COR-L47 (cell line): ENCODE measurements at regions not wholly inside any gene's neighbourhood (a gene's known extent, or its start where the extent isn't known, plus 50 kb on each side); places are given as distances from the start of the nearest gene placed in this dataset.

Experiments used
- DNase-seq: peaks from one replicate; lab custom pipeline; 2025; lab: John Stamatoyannopoulos, UW

DNA sequence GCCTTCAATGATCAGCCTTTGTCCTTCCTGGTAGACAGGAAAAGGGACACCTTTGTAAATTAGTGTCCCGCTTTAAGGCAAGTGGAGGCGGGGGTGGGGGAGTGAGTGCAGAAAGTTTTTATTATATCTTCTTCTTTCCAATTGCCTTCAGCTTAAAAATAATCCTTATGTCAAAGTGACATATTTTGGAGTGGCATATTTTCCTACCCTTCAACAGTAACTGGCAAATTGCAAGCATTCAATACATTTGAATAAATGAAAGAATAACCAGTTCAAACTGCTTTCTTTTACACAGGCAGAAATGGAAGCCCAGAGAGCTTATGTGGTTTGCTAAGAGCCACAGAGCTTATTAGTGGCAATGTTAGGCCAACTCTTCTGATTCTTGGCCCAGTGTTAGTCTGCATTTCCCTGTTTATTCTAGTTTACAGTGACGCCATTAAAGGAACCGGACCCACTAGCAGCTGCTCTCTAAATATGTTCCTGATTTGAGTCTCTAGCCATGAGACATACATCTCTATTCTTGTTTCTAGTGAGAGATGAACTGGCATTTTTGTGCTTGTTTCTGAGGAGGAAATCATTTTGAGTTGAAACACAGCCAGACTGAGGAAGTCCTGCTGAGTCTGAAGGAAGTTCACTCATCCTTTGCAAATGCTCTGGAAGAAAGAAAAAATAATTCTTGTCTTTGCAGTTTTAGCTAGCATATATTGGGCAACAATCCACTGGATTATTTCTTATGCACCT, 468.7 kb downstream of the NOVA1 start:
- no peak for DNase-seq

DNA sequence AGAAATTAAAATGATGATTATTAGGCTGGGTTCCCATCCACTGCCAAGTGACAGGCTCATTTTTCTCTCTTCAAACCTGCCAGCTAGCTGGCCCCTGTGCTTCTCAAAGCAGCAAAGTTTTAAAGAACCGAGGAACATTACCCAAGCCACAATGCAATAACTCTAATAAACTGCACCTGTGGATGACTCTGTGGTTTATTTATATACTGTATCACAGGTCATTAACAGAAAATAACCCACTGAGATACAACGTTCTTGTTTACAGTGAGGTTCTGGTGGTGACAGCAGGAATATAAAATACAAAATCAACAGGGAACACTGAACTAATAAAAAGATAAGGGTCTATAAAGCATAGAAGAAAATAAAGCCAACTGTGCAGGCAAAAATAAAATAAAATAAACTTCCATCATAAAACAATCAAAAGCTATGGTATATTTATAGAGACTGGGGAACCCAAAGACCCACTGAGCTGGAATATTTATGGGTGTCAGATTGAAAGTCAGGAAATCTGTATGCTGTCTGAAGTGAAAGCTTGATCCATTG, 472.9 kb downstream of the NOVA1 start:
- DNase-seq, result no peak

DNA sequence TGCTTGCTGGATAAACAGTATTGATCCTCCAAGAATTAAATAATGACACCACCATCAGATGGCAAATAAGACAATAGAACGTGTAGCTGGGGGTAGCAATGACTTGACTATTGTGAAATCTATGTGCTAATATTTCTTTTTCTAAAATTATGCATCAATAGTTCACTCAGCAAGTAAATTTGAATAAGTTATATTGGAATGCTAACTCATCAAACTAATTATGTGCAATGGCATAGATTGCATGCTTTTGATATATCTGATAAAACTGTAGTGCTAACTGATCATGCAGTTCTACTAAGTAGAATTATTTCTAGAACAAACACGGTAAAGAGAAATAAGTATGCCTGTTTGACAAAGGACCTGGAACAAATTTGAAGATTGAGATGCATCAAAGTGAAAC, 474.4 kb downstream of the NOVA1 start:
- no peak for DNase-seq

DNA sequence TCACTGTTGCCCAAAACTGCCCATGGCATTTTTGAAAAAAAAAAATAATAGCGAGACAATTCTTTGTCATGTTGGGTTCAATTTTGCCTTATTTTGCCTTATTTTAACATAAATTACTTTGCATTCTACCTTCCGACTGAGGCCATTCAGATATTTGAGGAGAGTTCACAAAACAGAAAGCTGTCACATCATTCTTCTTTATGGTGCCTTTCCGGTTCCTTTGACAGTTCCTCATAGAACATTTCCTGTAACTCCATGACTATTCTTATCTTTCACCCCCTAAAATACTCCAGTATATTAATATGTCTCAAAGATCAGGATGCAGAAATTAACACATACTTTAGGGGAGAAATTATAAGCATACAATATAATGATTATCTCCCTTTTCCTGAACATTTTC, 476.7 kb downstream of the NOVA1 start:
- DNase-seq, result no peak

DNA sequence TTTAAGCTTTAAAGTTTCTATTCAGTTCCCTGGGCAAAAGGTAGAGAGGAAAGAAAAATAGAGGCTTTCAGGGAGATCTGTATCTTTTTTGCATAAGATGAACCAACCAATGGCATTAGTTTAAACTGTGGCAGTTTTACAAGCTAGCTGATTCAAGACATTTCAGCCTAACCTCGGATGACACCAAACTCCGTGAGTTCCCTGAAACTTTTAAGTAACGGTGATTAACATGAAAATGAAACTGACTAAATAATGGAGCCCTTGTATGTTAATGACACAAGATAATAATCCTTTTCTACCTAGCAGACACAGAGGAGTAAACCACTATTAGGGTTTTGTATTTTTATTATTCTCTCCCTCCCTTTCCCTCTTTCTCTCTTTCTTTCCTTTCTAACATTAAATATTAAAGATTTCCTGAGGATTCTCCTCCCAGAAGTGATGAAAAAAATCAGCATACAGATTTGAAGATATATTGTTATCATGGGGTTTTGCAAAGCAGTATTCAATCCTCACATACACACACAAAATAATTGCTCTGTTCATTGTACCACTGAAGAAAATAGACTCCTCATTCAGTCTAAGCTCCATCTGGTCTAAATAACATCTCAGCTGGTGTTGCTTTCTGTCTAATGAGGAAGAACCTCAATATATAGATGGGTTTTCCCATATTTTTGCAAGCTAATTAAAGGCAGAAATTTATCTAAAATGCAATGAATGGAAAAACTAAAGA, 483.8 kb downstream of the NOVA1 start:
- no peak for DNase-seq

DNA sequence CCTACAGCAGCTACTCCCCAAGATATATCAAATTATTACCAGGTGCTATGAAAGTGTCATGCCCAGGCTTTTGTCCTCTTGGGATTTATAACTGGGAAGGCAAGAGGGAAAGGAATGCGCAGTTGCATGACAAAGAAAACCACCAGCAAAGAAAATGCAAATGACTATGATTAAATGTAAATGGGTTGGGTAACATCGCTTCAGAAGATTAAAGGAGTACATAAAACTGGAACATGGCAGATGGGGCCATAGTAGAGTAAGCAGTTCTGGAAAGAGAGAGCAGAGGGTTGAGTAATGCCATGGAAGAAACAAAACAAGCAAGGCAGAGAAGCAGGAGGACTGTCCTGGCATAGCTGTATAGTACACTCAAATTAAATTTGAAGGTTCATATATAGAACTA, 493.1 kb downstream of the NOVA1 start:
- no peak for DNase-seq

DNA sequence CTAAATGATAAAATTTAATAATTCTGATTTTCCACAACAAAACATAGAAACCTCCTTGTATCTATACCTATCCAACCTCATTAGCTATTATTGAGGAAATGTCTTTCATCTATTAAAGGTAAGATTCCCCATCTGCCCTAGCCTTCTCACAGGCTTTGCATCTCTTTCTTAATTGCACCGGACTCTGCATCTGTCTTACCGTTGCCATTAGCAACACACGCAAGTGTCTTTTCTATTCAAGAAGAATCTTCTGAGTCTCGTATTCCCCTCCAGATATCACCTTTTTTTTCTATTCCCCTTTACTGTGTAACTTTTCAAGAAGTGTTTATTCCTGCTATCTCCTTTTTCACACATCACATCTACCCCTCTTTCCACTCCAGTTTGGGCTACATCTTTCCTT, 500.0 kb downstream of the NOVA1 start:
- DNase-seq, result no peak

DNA sequence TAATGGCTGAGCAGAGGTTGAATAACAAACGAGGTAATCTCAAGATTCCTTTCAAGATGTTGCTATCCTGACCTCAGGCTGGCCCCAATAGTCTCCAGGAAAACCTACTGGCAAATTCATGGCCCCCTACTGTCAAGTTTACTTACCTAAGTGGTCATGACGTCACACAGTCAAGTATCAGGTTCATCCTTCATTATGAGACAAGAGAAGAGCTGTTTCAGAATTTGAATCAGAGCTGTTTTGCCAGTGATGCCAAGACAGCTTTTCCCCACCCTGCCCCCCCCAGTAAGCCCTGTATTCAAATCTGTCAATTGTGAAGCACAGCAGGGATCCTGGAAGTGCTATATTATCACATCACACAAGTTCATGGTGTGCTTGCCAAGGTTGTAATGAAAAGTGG, 509.6 kb downstream of the NOVA1 start:
- DNase-seq, result no peak

DNA sequence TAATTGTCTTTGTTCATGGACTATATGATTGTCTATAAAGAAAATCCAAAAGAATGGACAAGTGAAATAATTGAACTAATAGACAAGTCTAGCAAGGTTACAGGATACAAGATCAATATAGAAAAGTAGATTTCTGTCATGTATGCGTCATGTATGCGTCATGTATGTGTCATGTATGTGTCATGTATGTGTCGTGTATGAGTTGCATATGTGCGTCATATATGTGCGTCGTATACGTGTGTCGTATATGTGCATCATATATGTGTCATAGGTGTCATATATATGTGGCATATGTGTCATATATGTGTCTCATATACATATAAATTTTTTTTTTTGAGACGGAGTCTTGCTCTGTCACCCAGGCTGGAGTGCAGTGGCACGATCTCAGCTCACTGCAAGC, 516.8 kb downstream of the NOVA1 start:
- no peak for DNase-seq

DNA sequence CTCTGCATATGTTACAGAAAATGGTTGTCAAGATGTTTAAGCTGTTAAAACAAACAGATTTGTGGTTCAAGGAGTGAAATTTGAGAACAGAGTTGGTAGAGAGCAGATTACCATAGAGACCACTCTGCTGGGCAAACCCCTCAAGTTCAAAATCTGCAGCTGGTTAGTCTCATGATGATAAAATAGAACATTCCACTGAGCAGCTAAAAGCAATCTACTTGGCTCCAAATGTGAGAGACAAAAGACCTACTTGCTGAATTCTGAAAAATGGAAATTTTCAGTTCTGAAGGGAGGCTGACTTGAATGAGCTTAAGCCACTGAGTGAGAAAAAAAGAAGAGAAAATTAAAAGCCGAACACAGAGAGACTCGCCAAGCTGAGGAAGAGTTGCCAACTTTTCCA, 519.3 kb downstream of the NOVA1 start:
- DNase-seq, result no peak

DNA sequence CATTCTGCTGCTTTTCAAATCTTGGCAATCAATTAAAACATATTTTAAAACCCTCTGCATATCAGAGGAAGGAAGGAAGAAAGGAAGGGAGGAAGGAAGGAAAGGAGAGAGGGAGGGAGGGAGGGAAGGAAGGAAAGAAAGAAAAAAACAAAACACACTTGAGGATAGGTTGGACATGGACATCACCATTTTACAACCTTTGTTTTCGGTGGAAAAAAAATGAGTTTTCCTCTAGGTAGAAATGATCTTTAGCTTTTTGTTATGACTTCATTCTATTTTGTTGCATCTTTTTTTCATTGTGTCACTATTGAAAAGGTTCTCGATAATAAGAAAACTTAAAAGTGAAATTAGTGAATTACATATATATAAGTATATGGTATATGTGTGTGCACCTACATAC, 522.9 kb downstream of the NOVA1 start:
- DNase-seq, result no peak

DNA sequence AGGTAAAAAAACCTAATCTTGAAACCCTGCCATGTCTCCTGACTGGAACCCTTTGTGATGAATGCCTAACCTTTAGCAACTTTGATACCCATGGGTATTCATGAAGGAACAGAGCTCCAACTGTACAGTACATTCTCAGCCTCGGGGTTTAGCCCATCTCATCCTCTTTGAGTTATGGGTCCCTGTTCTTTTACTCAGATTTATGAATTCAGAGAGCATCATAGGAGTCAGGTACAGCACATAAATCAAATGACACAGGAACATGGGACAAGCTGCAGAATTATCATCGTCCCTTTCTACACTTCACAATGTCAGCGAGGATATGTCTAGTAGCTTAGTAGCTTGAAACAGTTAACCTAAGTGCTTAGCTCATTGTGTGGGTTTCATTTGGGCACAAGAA, 527.4 kb downstream of the NOVA1 start:
- no peak for DNase-seq

DNA sequence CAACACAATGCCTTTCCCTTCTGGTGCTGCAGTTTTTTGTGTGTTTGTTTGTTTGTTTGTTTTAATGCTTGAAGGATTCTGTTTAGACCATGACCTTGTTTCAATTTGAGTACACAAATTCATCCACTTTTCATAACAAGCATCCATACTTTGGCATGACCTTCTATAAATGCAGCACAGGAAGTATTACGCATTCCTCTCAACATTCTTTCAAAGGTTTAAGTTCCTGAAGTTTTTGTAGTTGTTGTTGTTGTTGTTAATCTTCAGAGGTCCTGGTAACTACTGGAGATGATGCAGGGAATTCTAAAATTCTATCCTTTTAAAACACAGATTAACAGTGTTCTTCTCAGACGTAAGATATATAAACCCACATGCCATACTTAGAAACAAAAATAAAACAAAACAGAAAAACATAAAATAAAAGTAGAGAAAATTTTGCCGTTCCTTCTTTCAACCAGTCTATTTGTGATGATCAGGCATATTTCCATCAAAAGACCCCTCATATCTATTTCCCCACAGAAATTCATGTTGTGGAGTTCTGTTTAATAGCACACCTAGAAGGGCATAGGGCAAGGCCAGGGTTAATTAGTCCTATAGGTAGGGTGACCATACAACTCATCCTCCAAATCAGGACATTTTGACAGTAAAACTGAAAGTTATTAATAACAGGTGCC, 529.9 kb downstream of the NOVA1 start:
- DNase-seq, result no peak

DNA sequence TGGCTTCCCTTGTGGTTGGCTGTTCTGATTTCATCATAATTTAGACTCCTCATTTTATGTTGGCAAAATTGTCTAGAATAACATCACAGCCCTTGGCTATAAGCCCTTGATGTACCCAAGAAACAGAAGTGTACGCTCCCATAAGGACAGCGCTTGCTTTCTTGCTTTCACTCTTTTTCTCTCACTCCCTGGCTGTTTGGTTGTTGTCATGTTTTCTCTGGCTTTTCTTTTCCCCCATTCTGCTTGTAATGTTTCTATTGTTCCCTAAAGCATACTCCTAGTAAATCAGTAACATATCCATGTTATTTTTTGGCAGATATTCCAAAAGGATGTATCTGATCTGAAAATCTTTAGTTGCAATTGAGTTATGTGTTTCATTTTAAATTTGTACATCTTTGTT, 530.5 kb downstream of the NOVA1 start:
- no peak for DNase-seq

DNA sequence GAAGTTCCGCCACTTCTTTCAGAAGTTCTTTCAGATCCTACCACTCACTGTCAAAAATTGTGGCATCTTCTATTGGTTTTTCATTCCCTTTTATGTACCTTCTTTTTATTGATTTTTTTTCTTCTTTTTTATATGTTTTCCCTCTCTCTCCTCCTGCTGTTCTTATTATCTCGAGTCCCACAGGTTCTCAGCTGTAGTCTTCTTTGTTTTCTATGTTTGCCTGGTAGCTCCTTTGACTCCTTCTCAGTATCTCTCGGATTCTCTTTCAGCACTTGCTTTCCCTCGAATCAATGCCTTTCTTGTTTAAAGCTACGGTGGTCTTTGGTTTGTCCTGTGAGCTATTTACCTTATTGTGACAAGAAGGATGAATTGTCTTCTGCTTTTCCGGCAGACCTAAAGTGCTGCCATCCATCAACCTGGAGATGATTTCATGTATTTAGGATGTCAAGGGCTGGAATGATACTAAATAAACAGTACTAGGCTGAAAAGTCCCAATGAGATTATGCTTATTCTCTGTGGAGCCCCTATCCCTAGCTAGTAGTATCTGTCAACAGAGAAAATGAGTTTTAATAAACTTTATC, 541.7 kb downstream of the NOVA1 start:
- no peak for DNase-seq

DNA sequence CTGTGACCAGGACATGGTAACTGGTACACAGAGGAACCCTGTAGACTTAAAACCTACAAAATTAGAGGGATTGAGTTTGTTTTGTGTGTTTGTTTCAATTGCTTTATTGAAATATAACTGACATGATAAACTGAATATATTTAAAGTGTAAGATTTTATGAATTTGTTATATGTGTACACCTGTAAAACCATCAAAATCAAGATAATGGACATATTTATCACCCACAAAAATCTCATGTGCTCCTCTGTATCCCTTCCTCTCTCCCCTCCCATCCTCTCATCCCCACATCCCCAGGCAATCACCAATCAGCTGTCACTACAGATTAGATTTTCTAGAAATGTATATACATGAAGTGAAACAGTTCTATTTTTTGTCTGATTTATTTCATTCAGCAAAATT, 565.5 kb downstream of the NOVA1 start:
- DNase-seq, result no peak

DNA sequence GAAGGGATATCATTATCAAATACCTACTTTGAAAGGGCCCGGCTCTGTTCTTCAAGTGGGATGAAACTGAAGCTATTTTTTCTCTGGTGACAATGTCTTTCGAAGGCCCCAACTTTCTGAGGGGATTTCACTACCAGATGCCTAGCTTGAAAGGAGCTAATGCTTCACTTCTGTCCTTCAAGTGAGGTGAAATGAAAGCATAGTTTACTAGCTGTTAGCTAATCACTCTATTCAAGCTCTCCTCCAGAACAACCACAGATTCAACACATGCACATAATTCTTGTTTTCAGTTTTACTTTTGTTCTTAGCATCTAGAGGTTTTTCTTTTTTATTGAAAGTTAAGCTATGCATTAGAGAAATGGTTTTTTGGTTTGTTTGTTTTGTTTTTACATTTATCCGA, 571.4 kb downstream of the NOVA1 start:
- no peak for DNase-seq

DNA sequence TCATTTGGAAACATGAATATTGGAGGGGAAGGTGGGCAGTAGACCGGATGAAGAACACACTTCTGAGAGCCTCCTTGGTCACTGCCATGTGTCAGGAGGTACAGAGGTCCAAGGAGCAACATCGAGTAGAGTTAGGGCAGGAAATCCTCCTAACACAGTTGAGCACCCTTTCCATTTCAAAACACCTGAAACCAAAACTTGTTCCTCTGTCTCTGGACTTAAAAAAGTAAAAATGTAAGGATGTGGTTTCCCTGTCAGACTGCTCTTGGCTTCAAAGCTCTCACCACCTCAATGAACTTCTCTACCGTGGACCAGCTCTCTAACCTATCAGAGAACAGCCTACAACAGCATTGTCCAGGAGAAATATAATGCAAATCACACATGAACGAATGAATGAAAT, 573.9 kb downstream of the NOVA1 start:
- no peak for DNase-seq

DNA sequence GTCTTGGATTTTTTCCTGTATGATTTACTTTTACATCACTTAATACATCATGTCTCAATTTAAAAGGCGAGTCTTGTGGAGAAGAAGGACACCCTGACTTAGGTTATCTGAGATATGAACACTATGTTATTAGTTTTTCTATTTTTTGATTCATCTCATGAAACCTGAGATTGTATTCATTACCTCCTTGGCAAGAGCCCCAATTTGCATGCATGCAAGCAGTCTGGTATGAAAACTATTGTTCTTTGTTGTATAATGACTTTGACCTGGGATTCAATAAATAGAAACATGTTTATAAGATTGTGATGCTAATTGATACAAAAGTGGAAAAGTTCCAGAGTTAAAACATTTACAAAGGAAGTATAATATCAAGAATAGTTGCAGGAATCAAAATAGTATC, 576.1 kb downstream of the NOVA1 start:
- DNase-seq, result no peak

DNA sequence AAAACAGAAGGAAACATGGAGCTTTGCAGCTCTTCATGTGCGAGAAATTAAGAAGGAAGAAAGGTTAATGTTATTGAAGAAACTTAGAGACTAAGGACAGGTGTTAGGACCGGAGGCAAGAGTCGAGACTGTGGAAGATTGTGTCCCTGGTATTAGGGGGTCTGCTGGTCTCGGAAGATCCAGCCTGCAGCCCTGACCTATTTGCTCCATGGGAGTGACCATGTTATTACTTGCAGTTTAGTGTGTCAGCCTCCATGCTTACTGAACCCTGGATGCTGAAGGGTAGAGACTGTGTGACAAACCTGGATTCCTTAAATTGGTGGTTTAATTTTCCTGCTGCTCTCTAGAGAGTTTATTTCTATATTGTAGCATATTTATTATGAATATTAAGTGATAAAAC, 580.6 kb downstream of the NOVA1 start:
- no peak for DNase-seq

DNA sequence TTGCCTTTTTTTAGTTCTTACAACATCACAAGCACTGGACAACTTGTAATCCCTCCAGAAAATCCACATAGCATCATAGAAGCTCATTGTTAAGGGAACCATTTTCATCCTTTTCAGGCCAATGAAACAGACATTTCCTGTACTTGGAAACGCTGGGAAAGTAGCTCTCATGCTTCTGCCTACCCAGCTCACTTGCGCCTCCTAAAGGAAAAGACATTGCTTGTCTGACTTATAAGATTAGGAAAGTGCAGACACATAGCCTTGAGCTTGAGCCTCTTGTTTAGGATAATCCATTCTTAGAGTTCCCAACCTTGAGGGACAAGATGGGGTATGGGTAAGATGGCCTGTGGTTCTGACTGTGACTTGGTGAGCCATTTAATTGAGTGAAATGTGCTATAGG, 589.5 kb downstream of the NOVA1 start:
- DNase-seq, result no peak

DNA sequence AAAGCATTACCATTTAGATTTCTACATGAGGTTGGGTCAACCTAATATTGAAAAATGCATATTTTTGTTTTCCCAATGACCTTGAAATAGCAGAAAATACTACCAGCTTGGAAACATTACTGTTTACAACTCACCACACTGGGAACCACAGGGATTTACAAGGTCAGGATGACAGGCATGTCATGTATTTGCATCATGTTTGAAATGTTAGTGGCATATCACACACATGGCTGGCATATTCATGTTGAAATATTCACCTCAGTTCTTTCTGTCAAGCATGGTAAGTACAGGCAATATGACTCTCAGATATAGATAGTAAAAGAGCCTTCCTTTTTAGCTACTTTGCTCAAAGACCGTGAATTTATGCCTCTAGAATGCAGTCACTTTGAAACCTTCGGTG, 593.5 kb downstream of the NOVA1 start:
- DNase-seq, result no peak

DNA sequence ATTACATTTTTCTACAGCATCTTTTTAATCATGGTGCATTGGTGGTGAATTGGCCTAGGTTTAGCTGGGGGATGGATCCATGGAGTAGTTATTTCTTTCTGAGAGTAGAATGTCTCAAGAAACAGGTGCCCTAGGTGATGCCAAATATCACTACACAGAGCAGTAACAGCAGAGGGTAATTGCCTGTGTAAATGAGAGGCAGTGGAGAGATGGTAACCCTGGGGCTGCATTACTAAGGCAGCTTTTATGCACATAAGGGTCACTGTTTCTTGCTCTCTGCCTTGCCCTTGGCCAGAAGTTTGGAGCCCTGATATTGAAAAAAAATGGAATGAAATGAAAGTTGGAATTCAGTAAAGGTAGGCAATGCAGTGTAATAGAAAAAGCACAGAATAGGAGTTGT, 604.0 kb downstream of the NOVA1 start:
- DNase-seq, result no peak
